BLaER1 treated with 17β-estradiol and CSF1 and Interleukin-3, amounts not matched to agents 10 nM and 100 nM (cell line): ENCODE measurements at regions not wholly inside any gene's neighbourhood (a gene's known extent, or its start where the extent isn't known, plus 50 kb on each side); places are given as distances from the start of the nearest gene placed in this dataset.

Source experiments
- H3K27ac ChIP-seq, 11 experiments: shearing (Covaris generic); formaldehyde crosslinking; 2 replicates each; pipeline ENCODE4 v1.8.1; 2022
- H3K27me3 ChIP-seq, 11 experiments: shearing (Covaris generic); formaldehyde crosslinking; 2 replicates each; pipeline ENCODE4 v1.8.1; 2022
- H3K36me3 ChIP-seq, 11 experiments: shearing (Covaris generic); formaldehyde crosslinking; 2 replicates each; pipeline ENCODE4 v1.8.1; 2022
- H3K4me1 ChIP-seq, 10 experiments: shearing (Covaris generic); formaldehyde crosslinking; 2 replicates each; pipeline ENCODE4 v1.8.1; 2022
- H3K4me2 ChIP-seq, 11 experiments: shearing (Covaris generic); formaldehyde crosslinking; 2 replicates each; pipeline ENCODE4 v1.8.1; 2022
- H3K4me3 ChIP-seq, 10 experiments: shearing (Covaris generic); formaldehyde crosslinking; 2 replicates each; pipeline ENCODE4 v1.8.1; 2022
- H3K9ac ChIP-seq, 11 experiments: shearing (Covaris generic); formaldehyde crosslinking; 2 replicates each; pipeline ENCODE4 v1.8.1; 2022
- H3K9me3 ChIP-seq, 11 experiments: shearing (Covaris generic); formaldehyde crosslinking; replicated peaks in 1 of 11; 2 replicates each; pipeline ENCODE4 v1.8.1; 2022
- H4K20me1 ChIP-seq, 11 experiments: shearing (Covaris generic); formaldehyde crosslinking; 2 replicates each; pipeline ENCODE4 v1.8.1; 2022
- Cebpa-rat ChIP-seq, 11 experiments: shearing (Covaris generic); IDR thresholded peaks; 2 replicates each; pipeline ENCODE4 v1.8.1; 2022

- H3K4me3 ChIP-seq = no peak overlapping the region
- H3K27me3 ChIP-seq = no peaks in the 10 kb centered on the region
- no peak overlapping the region for H3K9ac ChIP-seq
Measured at GRCh38 chr11:19560156-19560555, 152.5 kb upstream of the NAV2 start.

DNA sequence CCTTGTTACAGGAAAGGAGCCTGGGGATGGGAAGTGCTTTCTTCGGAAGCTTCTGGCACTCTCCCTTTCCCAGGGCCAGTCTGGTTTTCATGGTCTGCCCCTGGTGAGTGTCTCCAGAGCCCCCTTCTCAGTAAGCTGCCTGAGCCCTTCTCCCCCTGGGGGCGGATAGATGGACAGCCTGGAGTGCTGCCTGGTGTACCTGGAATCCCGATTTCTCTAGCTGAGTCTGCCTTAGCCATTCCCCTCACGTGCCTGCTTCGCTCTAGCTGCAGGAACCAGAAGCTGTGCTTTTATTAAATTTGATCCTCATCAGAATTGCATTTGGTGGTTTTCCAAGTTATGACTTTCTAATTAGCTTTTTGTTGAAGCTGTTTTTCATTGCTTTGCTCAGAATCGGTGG, 152.9 kb upstream of the NAV2 start:
- H3K27ac ChIP-seq = no peak overlapping the region
- no peaks in the 10 kb centered on the region; a peak in 1 of 22 replicates for H4K20me1 ChIP-seq
- H3K4me1 ChIP-seq = no peaks in the 10 kb centered on the region
- no peaks in the 10 kb centered on the region for H3K36me3 ChIP-seq
- no peaks in the 10 kb centered on the region for H3K27me3 ChIP-seq
- no peak overlapping the region for H3K4me2 ChIP-seq
- H3K9me3 ChIP-seq = no peaks in the 10 kb centered on the region
- TF ChIP-seq Cebpa-rat (IDR thresholded peaks at IDR 0.05) = no peak
- no peak overlapping the region for H3K4me3 ChIP-seq
- no peak overlapping the region for H3K9ac ChIP-seq

More at GRCh38 chr11:19560156-19560555, 152.5 kb upstream of the NAV2 start:
- Histone ChIP-seq H3K4me1 (no peaks in the 10 kb centered on the region), H3K4me2 (no peak overlapping the region), H3K9me3 (no peaks in the 10 kb centered on the region), H4K20me1 (no peaks in the 10 kb centered on the region; a peak in 1 of 22 replicates), H3K27ac (no peak overlapping the region), H3K36me3 (no peaks in the 10 kb centered on the region)
- TF ChIP-seq Cebpa-rat (IDR thresholded peaks at IDR 0.05) = no peak

DNA sequence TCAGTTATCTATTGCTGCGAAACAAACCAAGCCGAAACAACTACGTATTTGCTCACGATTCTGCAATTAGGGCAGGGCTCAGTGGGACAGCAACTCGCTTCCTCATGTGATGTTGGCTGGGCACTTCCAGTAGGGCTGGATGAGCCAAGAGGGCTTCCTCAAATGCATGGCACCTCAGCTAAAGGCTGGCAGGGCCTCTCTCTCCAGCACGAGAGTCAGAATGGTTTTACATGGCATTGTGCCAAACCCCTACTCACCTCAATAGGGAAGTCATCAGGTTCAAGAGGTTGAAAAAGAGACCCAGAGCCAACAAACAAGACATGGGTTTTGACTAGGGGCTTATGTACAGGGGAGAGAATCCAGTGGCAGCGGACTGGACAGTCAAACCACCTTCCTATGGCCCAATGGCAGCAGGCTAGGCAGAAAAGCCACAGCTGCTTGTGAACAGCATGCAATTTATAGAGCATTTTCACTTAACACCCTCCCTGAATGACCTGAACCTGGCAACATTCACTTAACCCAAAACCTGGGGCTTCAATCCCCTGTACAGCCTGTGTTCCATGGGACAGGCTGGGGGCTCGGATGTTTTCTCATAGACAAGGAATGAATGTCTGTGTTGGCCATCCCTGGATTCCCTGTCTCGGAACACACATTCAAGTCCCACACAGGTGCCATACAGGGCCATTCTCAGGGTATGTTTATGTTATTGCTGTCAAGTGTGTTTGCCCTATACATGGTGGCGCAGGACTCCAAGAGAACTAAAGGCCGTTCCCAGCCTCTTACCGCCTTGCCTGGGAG, 154.2 kb upstream of the NAV2 start:
- no peak overlapping the region for H3K9ac ChIP-seq
- H3K27ac ChIP-seq = no peak overlapping the region
- no peak for TF ChIP-seq Cebpa-rat (IDR thresholded peaks at IDR 0.05)
- H3K4me1 ChIP-seq = peaks cover 0 to 8% (median 6%) of the 10 kb centered on the region in 10 experiments; a peak in 11 of 20 replicates
- no peak overlapping the region for H3K4me3 ChIP-seq
- no peaks in the 10 kb centered on the region for H3K9me3 ChIP-seq
- H3K36me3 ChIP-seq = no peaks in the 10 kb centered on the region
- H3K27me3 ChIP-seq = no peaks in the 10 kb centered on the region
- no peak overlapping the region for H3K4me2 ChIP-seq
- no peaks in the 10 kb centered on the region; a peak in 1 of 22 replicates for H4K20me1 ChIP-seq

GRCh38 chr11:19557720-19558140, 154.9 kb upstream of the NAV2 start:
- no peak overlapping the region for H3K9ac ChIP-seq
- H3K4me3 ChIP-seq = no peak overlapping the region
- no peaks in the 10 kb centered on the region for H3K36me3 ChIP-seq
- peaks cover 0 to 8% (median 6%) of the 10 kb centered on the region in 10 experiments; a peak in 11 of 20 replicates for H3K4me1 ChIP-seq
- H3K27ac ChIP-seq = no peak overlapping the region
- H3K9me3 ChIP-seq = no peaks in the 10 kb centered on the region
- no peak overlapping the region for H3K4me2 ChIP-seq
- TF ChIP-seq Cebpa-rat (IDR thresholded peaks at IDR 0.05) = no peak
- no peaks in the 10 kb centered on the region for H3K27me3 ChIP-seq
- no peaks in the 10 kb centered on the region; a peak in 1 of 22 replicates for H4K20me1 ChIP-seq

GRCh38 chr11:19557185-19557584, 155.5 kb upstream of the NAV2 start:
- H3K4me1 ChIP-seq = peaks cover 0 to 8% (median 6%) of the 10 kb centered on the region in 10 experiments; a peak in 11 of 20 replicates
- H3K27me3 ChIP-seq = no peaks in the 10 kb centered on the region
- no peaks in the 10 kb centered on the region; a peak in 1 of 22 replicates for H4K20me1 ChIP-seq
- no peak overlapping the region for H3K27ac ChIP-seq
- no peak overlapping the region for H3K9ac ChIP-seq
- no peak for TF ChIP-seq Cebpa-rat (IDR thresholded peaks at IDR 0.05)
- no peak overlapping the region for H3K4me2 ChIP-seq
- no peak overlapping the region for H3K4me3 ChIP-seq
- no peaks in the 10 kb centered on the region for H3K36me3 ChIP-seq
- no peaks in the 10 kb centered on the region for H3K9me3 ChIP-seq

DNA sequence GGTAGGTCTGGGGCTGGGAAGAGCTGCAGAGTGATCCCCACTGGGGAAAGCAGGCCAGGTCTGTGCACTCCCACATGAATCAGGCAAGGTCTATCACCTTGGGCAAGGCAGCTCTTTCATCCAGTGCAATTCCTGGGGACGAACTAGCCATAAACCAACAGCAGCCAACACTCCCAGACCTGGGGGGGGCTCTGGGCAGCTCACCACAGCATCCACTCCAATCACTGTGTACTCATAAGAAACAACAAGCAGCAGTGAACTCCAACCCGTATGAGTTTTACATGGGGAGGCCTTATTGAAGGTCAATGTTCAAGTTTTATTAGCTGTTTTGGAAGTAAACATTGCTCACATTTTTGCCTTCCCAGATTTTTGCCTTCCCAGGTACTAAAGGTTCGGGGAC, 157.4 kb upstream of the NAV2 start:
- Histone ChIP-seq H3K36me3 (no peaks in the 10 kb centered on the region), H3K27ac (no peak overlapping the region), H3K4me3 (no peak overlapping the region), H3K9me3 (no peaks in the 10 kb centered on the region), H3K4me2 (no peak overlapping the region), H3K27me3 (no peaks in the 10 kb centered on the region), H4K20me1 (no peaks in the 10 kb centered on the region; a peak in 2 of 22 replicates), H3K4me1 (peaks cover 0 to 15% (median 7%) of the 10 kb centered on the region in 10 experiments; a peak in 12 of 20 replicates), H3K9ac (no peak overlapping the region)
- TF ChIP-seq Cebpa-rat (IDR thresholded peaks at IDR 0.05) = no peak

DNA sequence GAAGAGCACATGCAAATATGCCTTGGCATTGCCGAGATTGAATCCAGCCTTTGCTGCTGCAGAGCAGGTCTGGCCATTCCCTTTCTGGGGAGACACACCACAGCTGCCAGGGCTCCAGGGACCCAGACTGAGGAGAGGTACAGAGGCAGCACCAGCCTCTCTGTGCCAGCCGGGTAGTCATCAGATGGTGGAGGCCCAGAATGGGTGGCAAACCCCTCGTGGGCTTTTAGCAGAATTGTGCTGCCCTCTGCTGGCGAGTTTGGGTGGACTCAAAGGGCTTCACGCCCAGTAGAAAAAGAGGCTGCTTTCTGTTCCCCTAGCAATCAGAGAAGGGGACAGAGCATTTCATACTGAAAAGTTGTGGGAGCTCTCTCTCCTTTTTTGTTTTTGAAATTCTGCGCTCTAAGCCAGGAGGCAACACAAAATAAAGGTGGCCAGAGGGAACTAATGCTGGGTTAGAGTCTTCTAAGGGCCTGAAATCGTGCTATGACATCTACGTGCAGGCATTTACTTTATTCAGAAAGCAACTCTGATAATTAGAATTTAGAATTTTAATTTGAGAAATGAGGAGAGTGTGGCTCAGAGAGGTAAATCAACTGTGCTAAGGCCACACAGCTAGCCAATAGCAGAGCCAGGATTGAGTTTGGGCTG, 158.8 kb upstream of the NAV2 start:
- no peak overlapping the region for H3K27ac ChIP-seq
- H3K4me3 ChIP-seq = no peak overlapping the region
- H3K9me3 ChIP-seq = no peaks in the 10 kb centered on the region
- no peaks in the 10 kb centered on the region for H3K27me3 ChIP-seq
- no peak for TF ChIP-seq Cebpa-rat (IDR thresholded peaks at IDR 0.05)
- H4K20me1 ChIP-seq = no peaks in the 10 kb centered on the region; a peak in 2 of 22 replicates
- H3K9ac ChIP-seq = peak overlapping the region in 2 of 11 experiments; percentile 8 to 22; a peak in 5 of 22 replicates
- peaks cover 0 to 15% (median 7%) of the 10 kb centered on the region in 10 experiments; a peak in 12 of 20 replicates for H3K4me1 ChIP-seq
- peak overlapping the region in 6 of 11 experiments; percentile 7 to 44 (median 30); a peak in 8 of 22 replicates for H3K4me2 ChIP-seq
- no peaks in the 10 kb centered on the region for H3K36me3 ChIP-seq

DNA sequence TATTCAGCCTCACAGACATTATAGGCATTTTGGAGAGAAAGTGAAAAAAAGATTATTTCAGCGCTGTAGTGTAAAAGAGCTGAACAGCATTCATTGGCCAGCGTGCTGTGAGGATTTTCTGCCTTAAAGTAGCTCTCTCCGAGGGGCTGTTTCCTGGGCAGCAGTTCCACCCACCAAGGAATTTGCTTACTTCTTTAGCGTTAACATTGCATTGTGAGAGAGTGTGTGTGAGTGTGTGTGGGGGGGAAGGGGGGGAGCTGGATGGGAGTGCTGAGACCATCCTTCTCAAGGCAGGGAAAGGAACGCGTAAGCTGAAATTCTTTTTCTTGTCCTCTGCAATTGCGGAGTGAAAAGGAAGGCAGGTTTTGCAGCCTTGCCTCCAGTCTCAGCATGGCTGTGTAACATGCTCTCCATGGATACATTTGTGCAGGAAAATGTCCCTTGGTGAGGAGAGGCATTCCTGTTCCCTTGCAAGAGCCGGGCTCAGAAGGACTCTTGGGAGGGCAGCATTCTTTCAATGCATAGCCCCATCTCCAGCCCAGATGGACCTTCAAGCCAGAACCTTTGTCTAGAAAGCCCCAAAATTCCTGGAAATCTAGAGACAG, 159.9 kb upstream of the NAV2 start:
- no peaks in the 10 kb centered on the region; a peak in 1 of 22 replicates for H4K20me1 ChIP-seq
- H3K4me1 ChIP-seq = peaks cover 0 to 15% (median 7%) of the 10 kb centered on the region in 10 experiments; a peak in 12 of 20 replicates
- H3K27ac ChIP-seq = no peak overlapping the region
- H3K9me3 ChIP-seq = no peaks in the 10 kb centered on the region
- no peak overlapping the region for H3K4me2 ChIP-seq
- H3K27me3 ChIP-seq = no peaks in the 10 kb centered on the region
- no peak for TF ChIP-seq Cebpa-rat (IDR thresholded peaks at IDR 0.05)
- no peaks in the 10 kb centered on the region for H3K36me3 ChIP-seq
- no peak overlapping the region; a peak in 1 of 22 replicates for H3K9ac ChIP-seq
- no peak overlapping the region for H3K4me3 ChIP-seq

DNA sequence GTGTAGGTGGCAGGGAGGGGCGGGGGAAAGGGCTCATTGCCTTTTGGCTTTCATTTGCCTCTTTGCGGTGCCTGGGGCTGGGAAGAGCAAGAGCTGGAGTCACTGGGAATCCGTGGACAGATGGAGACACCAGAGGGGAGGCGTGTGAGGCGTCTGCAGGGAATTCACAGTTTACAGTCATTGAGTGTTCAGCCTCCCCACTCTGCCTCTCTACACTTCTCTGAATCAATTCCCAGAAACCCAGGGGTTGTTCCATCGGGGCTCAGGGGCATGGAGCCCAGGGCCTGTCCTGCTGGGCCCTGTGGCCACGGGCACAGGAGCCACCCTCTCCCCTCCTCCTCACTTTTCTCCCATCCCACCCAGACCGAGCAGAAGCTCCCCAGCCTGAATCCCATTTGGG, 160.5 kb upstream of the NAV2 start:
- Histone ChIP-seq H3K4me2 (0 out of 22 replicates have a peak overlapping the region, but pooled peaks of 1 of the 11 experiments have one; percentile 16), H3K27ac (peak overlapping the region in 2 of 11 experiments; percentile 4 to 12; a peak in 1 of 22 replicates), H4K20me1 (no peaks in the 10 kb centered on the region; a peak in 1 of 22 replicates), H3K27me3 (no peaks in the 10 kb centered on the region), H3K9me3 (no peaks in the 10 kb centered on the region), H3K36me3 (no peaks in the 10 kb centered on the region), H3K4me3 (no peak overlapping the region), H3K4me1 (peaks cover 0 to 15% (median 7%) of the 10 kb centered on the region in 10 experiments; a peak in 12 of 20 replicates), H3K9ac (no peak overlapping the region)
- no peak for TF ChIP-seq Cebpa-rat (IDR thresholded peaks at IDR 0.05)
